ENCODE measurements at regions not wholly inside any gene's neighbourhood (a gene's known extent, or its start where the extent isn't known, plus 50 kb on each side); places are given as distances from the start of the nearest gene placed in this dataset.

- TF ChIP-seq CTCF (IDR thresholded peaks at IDR 0.05; ENCODE audit: low read length) = no peak
- TF ChIP-seq EZH2 (optimal IDR thresholded peaks at IDR 0.05; ENCODE audit: low read depth, low read length) = no peak
- TF ChIP-seq EZH2phosphoT487 (IDR thresholded peaks at IDR 0.05; ENCODE audit: low read length) = no peak
Observed at GRCh38 chr4:89528526-89529133, 221.0 kb upstream of the GPRIN3 start.

Measured in MM.1S (cell line).